ENCODE measurements at regions not wholly inside any gene's neighbourhood (a gene's known extent, or its start where the extent isn't known, plus 50 kb on each side); places are given as distances from the start of the nearest gene placed in this dataset.

DNA sequence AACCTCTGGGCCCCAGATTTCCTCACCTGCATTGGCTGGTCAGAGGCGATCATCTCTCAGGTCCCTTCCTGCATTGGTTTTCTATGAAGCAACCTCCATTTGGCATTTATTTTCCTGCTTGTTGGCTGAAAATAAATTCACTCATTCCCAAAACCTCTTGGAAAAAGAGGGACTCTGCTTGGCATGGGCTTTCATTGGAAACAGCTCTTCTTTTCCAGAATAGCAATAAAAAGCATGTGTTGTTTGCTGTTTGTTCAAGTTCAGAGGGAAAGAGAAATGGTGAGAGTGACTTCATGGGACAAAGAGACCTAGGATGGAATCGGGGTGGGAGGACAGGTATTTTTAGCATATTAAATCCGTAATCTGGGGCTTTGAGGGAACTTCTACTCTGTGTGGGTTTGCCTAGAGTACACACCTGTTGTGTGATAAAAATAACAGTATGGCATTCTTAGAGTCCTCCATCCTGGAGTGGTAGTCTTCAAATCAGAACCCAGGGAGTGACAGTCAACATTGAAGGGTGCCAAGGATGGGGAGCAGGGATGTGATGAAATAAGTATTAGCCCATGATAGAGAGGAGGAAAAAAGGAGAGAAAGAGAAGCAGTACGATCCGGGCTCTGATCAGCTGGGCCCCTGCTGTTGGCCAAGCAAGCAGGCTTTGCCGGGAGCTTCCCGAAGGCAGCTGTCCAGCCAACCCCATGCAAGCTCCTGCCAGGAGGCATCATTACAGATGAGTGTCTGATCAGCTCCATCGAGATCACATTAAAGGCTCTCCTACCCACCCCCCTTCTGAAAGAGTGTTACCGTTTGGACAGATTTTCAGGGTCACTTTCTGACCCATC lies 131.9 kb upstream of the NFIA start:
- no peak overlapping the region for H3K9ac ChIP-seq (ENCODE audit: low read length)
- no peaks in the 10 kb centered on the region for H3K9me3 ChIP-seq (ENCODE audit: insufficient read depth, low read length)
- H3K27ac ChIP-seq (ENCODE audit: low read depth, low read length) = no peak overlapping the region
- no peaks in the 10 kb centered on the region for H3F3A ChIP-seq (ENCODE audit: insufficient read depth)
- TF ChIP-seq EZH2phosphoT487 (conservative IDR thresholded peaks at IDR 0.05; ENCODE audit: low read length) = no peak
- TF ChIP-seq, protein P1, sequence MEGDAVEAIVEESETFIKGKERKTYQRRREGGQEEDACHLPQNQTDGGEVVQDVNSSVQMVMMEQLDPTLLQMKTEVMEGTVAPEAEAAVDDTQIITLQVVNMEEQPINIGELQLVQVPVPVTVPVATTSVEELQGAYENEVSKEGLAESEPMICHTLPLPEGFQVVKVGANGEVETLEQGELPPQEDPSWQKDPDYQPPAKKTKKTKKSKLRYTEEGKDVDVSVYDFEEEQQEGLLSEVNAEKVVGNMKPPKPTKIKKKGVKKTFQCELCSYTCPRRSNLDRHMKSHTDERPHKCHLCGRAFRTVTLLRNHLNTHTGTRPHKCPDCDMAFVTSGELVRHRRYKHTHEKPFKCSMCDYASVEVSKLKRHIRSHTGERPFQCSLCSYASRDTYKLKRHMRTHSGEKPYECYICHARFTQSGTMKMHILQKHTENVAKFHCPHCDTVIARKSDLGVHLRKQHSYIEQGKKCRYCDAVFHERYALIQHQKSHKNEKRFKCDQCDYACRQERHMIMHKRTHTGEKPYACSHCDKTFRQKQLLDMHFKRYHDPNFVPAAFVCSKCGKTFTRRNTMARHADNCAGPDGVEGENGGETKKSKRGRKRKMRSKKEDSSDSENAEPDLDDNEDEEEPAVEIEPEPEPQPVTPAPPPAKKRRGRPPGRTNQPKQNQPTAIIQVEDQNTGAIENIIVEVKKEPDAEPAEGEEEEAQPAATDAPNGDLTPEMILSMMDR (IDR thresholded peaks at IDR 0.05; ENCODE audit: insufficient read depth, low read length, poor library complexity, severe bottlenecking) = no peak
- no peak overlapping the region for H3K4me2 ChIP-seq (ENCODE audit: low read depth, low read length, poor library complexity, severe bottlenecking)
- no peaks in the 10 kb centered on the region for H4K20me1 ChIP-seq (ENCODE audit: low read depth, low read length)
- H3K36me3 ChIP-seq (ENCODE audit: low read length) = no peaks in the 10 kb centered on the region
- no peaks in the 10 kb centered on the region for H3K9me2 ChIP-seq (replicated peaks; ENCODE audit: insufficient read depth, low read length)
- H3K4me3 ChIP-seq (ENCODE audit: insufficient read depth, low read length, poor library complexity, severe bottlenecking) = no peak overlapping the region
- no peaks in the 10 kb centered on the region for H3K79me2 ChIP-seq (ENCODE audit: insufficient read depth, low read length)
- H3K27me3 ChIP-seq (ENCODE audit: low read length) = no peaks in the 10 kb centered on the region
- H2AFZ ChIP-seq (ENCODE audit: low read depth, low read length, severe bottlenecking) = no peak overlapping the region

DNA sequence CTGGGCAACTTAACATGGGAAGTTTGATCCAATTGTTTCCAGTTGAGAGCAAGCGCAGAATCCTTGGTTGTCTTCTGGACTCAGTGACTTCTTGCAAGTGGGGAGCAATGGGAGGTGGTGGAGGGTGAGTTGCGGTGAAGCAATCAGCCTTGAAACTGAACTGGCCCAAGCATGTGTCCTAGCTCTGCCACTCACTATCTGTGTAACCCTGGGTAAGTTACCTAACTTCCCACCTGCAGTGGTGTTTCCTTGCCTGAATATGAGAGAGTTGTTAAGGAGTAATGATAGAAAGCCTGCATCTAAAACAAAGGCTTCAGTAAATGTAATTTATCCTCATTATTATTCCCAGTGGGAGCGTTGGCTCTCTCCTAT lies 132.5 kb upstream of the NFIA start:
- TF ChIP-seq, protein P1 (IDR thresholded peaks at IDR 0.05; ENCODE audit: insufficient read depth, low read length, poor library complexity, severe bottlenecking) = no peak
- TF ChIP-seq EZH2phosphoT487 (conservative IDR thresholded peaks at IDR 0.05; ENCODE audit: low read length) = no peak
- H3F3A ChIP-seq (ENCODE audit: insufficient read depth) = no peaks in the 10 kb centered on the region
- H2AFZ ChIP-seq (ENCODE audit: low read depth, low read length, severe bottlenecking) = no peak overlapping the region
- no peak overlapping the region for H3K4me2 ChIP-seq (ENCODE audit: low read depth, low read length, poor library complexity, severe bottlenecking)
- H3K9ac ChIP-seq (ENCODE audit: low read length) = no peak overlapping the region
- H3K4me3 ChIP-seq (ENCODE audit: insufficient read depth, low read length, poor library complexity, severe bottlenecking) = no peak overlapping the region
- H4K20me1 ChIP-seq (ENCODE audit: low read depth, low read length) = no peaks in the 10 kb centered on the region
- H3K79me2 ChIP-seq (ENCODE audit: insufficient read depth, low read length) = no peaks in the 10 kb centered on the region
- H3K9me3 ChIP-seq (ENCODE audit: insufficient read depth, low read length) = no peaks in the 10 kb centered on the region
- H3K9me2 ChIP-seq (replicated peaks; ENCODE audit: insufficient read depth, low read length) = no peaks in the 10 kb centered on the region
- H3K27ac ChIP-seq (ENCODE audit: low read depth, low read length) = no peak overlapping the region
- no peaks in the 10 kb centered on the region for H3K36me3 ChIP-seq (ENCODE audit: low read length)
- no peaks in the 10 kb centered on the region for H3K27me3 ChIP-seq (ENCODE audit: low read length)

DNA sequence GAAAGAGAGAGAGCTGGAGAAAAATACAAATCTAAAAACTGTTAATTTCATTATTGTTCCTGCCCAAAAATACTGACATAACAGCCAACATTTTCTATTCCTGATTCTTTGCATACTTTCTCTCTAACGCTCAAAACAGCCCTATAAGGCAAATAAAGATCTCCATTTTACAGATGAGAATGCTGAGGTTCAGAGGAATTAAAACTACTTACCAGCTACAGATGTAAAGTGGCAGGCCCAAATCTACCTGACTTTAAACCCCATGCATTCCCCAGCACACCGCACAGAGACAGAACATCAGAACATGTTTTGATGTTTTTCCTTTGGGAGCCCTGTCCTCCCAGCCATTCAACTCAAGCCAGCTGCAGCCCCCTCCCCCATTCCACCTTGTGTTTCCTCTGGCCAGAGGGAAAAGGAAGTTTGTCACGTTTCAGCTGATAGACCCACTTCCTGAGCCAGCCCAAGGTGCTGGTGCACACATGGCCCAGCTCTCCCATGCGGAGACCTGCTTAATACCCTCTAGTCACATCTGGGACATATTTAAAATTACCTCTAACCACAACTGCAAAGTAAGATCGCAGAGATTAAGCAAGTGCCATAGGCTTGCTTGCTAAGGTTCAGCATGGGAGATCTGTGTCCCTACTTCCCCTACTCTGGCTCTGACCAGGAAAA lies 133.1 kb upstream of the NFIA start:
- Histone ChIP-seq H3K27me3 (ENCODE audit: low read length) (no peaks in the 10 kb centered on the region), H3K9ac (ENCODE audit: low read length) (no peak overlapping the region), H3K9me2 (replicated peaks; ENCODE audit: insufficient read depth, low read length) (no peaks in the 10 kb centered on the region), H2AFZ (ENCODE audit: low read depth, low read length, severe bottlenecking) (no peak overlapping the region), H3K36me3 (ENCODE audit: low read length) (no peaks in the 10 kb centered on the region), H3K4me2 (ENCODE audit: low read depth, low read length, poor library complexity, severe bottlenecking) (no peak overlapping the region), H3K9me3 (ENCODE audit: insufficient read depth, low read length) (no peaks in the 10 kb centered on the region), H3K79me2 (ENCODE audit: insufficient read depth, low read length) (no peaks in the 10 kb centered on the region), H3F3A (ENCODE audit: insufficient read depth) (no peaks in the 10 kb centered on the region), H3K4me3 (ENCODE audit: insufficient read depth, low read length, poor library complexity, severe bottlenecking) (no peak overlapping the region), H4K20me1 (ENCODE audit: low read depth, low read length) (no peaks in the 10 kb centered on the region), H3K27ac (ENCODE audit: low read depth, low read length) (no peak overlapping the region)
- no peak for TF ChIP-seq EZH2phosphoT487 (conservative IDR thresholded peaks at IDR 0.05; ENCODE audit: low read length)
- TF ChIP-seq, protein P1 (IDR thresholded peaks at IDR 0.05; ENCODE audit: insufficient read depth, low read length, poor library complexity, severe bottlenecking) = no peak

Data from SU-DHL-6 (cell line).